A172 (cell line): ENCODE measurements at regions not wholly inside any gene's neighbourhood (a gene's known extent, or its start where the extent isn't known, plus 50 kb on each side); places are given as distances from the start of the nearest gene placed in this dataset.

Experiments used
- DNase-seq: peaks from one replicate; pipeline ENCODE4 v3.0.0-alpha.2; 2015; ENCODE audit warnings: low spot score

DNA sequence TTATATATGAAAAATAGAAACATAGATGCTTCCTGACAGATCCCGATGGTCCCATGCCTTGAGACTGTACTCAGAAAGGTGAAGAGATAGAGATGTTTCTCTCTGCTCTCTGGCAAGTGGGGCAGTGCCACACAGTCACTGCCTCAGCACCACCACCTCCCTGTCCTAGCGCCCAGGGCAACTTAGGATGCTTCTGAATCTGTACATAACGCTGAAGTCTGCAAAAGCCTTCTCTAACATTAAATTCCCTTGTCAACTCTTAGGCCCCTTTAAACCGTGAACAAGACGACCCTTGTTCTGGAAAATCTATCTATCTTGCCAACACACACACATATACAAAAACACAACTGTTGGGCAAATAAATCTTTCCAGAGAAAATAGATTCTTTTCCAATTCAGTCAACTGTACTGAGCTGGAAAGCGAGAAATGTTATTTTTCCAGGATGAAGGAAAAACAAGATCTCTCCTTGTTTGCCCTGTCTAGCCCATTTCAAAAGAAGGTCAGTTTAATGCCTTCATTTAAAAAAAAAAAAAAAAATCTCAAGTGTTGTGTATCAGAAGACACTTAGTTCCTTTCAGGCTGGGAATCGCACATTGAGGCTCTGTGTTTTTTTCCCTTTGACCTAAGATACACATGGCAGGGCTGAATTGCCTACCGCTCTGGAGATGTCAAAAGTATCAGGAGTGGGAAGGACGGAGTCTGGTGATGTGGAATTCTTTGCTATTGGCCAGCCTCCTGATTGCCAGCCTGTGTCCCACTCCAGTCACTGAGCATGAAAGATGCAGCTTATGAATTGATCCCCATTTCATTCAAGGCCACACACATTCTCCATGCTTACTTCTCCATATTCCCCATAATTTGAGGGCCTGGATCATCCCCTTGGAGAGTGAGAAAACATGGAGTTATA lies 241.4 kb downstream of the LACC1 start:
- DNase-seq = no peak

DNA sequence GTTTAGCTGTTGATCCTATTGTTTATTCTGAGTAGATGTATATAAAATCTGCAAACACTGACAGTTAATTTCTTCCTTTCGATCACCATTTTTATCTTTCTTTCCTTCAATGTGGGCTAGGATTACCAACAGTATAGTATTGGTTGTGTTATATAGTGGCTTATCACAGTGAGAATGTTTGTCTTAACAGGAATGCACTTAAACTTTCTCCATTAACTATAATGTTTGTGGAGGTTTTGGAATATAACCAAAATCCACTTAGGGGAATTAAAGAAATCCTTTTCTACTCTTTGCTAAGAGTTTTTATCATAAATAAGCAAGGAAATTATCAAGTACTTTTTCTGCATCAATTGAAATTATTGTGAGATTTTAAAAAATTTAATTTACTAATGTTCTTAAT lies 244.6 kb downstream of the LACC1 start:
- DNase-seq = no peak

DNA sequence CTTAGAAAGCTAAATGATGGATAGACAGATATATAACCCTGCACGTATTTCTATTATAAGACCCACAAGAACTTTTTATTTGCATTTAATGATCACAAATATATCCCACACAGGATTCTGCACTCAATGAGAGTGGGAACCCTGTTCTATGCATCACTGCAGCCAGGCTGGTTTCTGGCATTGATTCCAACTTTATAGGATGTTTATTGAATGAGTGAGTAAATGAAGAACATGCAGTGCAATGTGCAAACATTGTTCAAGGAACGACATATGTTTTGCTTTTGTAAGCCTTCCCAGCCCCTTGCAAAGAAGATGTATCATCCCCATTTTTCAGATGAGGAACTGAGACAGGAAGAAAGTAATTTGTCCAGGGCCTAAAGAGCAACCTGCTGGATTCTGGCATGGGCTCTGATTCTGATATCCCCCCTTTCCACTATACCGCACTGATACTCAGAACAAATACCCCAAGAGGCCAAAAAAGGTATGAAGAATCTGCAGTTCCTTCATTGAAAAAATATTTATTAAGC lies 246.3 kb downstream of the LACC1 start:
- DNase-seq = no peak

DNA sequence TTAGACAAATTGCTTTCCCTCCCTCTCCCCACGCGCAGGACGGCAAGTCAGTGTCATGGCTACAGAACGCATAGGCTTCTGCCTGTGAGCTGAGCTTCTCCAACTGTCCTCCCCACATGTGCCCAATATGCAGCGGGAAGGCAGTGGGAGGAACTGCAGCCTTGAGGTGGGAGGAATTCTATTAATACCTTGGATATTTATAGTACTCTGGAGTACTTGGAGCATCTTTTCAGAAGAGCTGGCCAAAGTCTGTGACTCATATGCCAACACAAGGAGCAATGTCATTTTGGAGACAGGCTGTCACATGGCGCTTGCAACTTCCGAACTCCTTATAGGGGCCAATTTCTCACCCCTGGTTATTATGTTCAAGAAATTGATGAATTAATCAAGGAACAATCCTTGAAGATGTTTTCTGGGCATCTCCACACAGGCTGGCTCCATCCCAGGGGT lies 245.0 kb upstream of the SERP2 start:
- DNase-seq = peak; percentile 56

DNA sequence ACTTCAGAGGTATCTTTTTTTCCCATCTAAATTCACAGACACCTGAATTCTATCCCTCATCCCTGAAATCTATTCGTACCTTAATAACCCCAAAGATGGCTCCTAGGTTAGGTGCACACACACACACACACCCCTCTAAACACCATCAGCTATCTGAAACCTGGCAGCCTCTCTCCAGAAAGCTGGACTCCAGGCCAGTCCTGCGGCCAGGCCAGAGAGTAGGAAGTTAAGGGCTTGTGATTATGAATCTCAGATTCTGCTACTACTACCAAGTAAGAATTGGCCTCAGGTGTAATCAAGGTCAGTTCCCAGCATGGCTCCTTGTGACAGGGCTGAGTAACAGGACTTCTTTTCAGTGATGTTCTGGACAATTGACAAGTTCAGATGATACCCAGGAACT lies 244.2 kb upstream of the SERP2 start:
- DNase-seq = no peak

DNA sequence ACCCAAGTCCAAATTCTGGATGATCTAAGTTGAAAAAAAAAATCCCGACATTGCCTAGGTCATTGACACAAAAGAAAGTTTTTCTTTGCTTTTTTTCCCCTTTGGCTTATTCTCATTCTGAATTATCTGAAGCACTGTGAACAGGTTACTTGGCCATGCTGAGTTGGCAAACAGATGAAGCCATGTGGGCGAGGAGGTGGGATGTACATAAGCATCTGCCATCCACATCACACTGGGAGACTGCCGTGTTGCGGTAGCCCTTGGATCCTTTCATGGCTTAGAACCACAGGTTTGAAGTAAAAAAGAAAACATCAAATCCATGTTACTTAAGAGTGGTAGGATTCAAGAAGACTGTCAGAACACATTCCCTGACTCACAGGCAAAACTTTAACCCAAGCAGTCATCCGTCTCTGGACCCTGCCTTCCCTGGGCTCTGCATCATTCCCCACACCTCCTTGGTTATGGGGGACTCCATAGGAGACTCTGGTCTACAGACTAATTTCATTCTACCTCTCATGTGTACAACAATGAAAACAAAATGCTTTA lies 242.5 kb upstream of the SERP2 start:
- no peak for DNase-seq

DNA sequence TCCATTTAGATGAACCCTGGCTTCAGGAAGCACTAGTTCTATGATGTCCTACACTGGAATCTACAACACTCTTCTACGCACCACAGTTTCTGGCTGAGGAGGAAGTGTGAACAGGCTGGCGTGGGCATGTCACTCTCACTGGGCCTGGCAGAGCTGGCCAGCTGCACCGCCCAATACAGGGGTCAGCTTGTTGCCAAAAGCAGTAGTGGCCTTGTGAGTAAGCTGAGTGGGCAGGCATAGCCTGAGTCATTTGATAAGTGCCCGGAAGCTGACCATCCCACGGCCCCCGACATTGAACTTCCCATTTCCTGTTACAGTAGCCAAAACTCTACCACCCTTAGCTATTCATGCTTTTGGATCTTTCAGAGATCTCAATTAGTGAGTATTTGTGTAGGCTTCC lies 240.9 kb upstream of the SERP2 start:
- DNase-seq = peak; percentile 86

DNA sequence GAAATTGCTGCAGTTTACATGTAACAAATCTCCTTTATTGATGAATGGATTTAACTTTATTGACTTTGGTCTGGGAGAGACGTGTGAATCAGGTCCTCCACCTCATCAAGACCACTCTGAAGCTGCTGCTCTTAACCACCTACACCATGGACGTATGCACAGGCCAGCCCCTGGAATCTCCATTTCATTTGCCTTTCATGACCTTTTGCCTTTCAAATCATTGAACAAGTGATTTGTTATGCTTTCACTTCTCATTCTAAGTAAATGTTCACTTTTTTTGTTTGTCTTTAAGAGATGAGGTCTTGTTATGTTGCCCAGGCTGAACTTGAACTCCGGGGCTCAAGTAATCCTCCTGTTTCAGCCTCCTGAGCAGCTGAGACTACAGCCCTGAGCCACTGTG lies 240.0 kb upstream of the SERP2 start:
- DNase-seq = no peak

DNA sequence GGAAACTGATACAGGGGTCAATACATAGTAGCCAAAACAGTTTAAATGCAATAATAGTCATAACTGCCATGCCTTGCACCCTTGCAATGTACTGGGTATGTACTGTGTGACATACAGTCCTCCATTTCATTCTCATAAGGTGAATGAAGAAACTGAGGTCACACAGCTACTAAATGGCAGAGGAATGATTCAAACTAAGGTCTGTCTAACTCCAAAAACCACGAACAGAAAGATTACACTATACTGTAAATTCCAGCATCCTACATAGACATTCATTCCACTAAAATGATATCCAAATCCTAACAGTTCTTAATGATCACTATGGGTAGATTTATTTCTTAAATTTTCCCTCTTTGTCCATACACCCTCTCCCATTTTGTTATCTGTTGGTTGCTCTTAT lies 238.1 kb upstream of the SERP2 start:
- no peak for DNase-seq

DNA sequence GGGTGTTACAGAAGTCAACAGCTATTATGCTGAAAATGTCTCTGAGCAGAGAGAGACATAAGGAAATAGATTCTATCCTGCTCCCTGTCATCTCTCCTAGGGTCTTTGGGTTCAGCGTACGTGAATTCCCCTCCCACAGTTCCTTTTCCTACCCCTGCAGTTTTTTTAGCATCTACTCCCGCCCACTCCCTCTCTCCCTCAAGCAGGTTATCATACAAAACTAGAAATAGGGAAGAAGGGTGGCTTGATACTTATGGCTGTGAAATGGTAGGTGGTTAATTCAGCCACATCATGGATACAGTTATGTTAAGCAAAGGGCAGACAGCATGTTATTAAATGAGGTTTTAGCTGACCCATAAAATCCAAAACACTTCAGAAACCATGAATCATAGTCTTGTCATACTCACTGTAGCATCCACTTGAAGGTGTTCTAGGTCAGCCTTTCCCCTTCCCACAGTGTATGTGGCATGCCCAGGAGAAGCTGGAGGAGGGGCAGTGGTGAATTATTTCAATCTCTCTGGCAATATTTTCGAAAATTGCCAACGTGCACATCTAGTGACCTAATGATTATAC lies 236.8 kb upstream of the SERP2 start:
- peak; percentile 14 for DNase-seq

DNA sequence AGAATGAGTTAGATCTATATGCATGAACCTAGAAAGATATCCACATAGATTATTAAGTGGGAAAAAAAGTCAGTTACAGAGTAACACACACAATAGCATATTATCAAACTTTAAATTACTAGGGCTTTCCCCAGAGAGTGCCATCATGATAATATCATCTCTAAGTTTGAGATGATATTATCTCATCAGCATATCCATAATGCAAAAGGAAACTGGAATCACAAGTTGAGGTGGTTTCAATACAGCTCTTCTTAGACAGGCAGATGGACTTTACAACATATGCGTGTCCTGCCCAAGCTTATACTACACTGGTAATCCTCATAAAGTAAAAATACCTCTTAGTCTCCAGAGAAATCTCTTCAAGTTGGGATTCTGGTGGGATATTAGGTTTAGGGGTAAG lies 236.2 kb upstream of the SERP2 start:
- DNase-seq = no peak

DNA sequence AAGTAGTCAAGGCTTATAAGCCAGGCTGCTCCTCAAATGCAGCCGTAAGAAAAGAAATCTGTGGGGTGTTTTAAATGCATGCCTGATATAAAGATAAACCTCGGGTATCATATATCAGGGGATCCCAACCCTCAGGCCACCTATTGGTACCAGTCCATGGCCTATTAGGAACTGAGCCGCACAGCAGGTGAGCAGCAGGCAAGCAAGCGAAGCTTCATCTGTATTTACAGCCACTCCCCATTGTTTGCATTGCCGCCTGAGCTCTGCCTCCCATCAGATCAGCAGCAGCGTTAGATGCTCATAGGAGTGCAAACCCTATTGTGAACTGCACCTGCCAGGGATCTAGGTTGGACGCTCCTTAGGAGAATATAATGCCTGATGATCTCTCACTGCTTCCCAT lies 233.5 kb upstream of the SERP2 start:
- DNase-seq = no peak

DNA sequence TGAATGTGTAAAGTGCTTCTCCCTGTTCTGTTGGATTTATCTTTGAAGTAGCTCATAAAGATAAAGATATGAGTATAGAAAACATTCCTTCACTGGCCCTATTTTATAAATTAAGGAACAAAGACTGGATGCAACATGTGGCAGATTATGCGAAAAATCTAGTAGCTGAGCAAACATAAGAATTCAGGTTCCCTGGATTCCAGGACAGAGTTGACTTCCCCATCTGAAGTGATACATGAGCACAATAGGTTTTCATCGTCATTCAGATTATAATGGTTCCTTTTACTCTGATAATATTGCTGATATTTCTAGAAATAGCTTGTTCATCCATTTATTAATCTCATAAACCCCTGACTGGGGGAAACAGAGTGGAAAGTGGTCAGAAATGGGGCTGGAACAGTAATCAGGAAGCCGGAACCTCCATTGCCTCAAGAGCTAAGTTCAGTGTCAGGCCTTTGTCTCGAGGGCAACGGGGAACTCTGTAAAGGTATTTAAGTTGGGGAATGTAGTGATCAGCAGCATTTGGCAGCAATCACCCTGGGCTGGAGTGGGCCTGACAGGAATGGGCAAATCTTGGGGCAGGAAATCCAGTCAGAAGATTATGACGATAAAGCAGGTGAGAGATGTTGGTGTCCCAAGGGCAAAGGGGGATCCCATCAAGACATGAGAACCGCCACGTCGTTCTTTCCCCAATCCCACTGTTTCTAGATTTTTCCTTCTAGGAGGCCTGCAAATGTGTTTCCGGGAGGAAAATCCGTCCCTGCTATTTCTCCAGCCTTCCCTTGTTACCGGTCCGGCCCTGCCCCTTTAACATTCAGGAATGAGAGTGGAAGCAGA lies 232.5 kb upstream of the SERP2 start:
- DNase-seq = no peak

DNA sequence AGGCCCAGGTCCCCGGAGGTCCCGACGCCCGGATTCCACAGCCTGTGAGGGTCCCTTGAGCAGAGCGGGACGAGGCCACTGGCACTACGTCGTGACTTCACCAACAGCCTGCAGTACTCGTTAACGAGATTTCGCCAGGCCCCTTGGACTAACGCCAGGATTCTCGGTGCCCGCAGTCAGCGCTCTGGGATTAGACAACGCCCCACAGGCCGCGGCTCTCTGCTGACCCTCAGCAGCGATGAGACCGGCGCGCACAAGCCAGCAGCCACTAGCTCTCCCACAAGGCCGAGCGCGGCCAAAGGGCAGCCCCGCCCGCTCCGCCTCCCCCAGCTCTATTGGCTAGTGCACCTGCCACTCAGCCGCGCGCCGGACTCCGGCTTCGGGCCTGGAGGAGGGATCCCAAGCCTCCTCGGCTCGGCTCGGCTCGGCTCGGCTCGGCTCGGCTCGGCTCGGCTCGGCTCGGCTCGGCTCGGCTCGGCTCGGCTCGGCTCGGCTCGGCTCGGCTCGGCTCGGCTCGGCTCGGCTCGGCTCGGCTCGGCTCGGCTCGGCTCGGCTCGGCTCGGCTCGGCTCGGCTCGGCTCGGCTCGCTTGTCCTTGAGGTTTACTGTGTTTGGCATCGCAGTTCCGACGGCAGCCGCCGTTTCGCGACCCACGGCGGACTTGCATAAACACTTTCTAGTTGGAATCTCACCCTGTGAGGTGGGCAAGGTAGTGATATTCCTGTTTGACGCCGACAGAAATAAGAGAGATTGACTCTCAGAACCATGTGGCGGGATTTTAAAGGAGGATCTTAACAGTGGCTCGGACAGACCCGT lies 231.7 kb upstream of the SERP2 start:
- peak; percentile 84 for DNase-seq

DNA sequence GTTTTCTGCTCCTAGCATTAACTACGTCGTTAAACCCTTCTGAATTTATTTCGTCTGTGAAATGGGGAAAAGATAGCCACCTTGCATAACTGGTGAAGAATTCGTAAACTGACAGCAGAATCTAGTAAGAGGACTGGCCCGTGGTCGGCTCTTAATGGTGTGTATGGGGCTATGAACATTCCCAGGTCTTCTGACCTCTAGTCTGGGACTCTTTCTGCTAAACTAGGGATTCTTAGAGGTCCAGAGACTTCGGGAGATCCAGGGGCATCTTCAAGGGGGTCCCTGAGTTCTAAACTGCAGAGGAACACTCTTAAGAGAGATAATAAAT lies 231.1 kb upstream of the SERP2 start:
- DNase-seq = no peak

DNA sequence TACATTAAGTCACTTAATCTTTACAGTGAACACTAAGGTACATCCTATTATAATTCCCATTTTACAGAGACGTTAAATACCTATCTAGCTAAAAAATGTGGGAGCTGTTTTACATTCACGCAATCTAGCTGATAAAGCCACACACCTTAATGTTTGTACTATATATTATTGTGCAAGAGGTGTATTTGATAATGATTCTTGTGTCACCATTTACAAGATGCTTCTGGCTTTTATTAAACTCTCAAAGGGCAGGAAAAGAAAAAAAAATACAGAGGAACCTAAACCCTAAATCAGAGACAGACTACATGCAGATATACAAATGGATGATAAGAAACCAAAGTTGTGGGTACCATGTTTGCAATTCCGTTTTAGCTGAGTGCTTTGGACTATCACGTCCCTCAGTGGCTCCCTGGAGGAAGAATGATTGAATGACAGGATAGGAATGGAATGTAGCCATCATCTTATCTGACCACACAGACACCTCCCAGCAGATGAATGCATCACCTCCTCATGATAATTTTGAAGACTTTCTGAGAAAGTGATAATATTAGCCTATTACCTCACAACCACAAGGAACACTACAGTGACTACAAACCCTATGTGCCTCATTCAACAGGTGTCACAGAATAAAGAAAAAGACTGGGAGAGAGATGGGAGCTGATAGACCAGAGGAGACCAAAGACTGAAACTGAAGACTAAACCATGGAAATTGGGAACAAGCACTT lies 230.5 kb upstream of the SERP2 start:
- DNase-seq = peak; percentile 84

DNA sequence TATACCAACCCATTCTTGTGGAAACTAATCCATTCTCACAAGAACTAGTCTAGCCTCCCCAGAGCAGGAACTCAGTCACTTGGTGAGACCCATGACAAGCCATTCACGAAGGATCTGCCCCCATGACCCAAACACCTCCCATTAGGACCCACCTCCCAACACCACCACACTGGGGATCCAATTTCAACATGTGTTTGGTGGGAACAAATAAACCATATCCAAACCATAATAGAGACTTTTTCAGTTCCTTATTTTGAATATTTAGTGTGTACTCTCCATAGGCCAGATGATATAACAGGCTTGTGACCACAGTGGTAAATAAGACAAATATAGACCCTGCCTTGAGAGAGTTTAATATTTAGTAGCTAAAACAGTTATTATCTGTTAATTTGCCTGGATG lies 227.5 kb upstream of the SERP2 start:
- DNase-seq = no peak

DNA sequence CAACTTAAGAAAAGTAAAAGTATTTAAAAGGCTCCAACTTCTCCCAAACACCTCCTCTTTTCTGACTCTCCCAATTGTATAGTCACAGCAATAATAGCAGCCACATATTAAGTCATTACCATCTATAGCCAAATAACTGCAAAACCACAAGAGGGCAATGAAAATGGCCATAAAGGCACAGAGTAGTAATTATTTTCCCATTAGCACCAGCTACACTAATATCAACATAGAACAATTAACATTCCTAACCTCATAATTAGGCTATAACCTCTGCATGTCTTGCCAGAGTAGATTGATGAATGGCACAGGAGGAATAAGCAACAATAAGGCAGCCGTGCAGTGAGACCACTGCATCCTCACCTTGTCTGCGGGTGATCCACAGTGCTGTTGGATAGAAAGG lies 226.4 kb upstream of the SERP2 start:
- DNase-seq = no peak

DNA sequence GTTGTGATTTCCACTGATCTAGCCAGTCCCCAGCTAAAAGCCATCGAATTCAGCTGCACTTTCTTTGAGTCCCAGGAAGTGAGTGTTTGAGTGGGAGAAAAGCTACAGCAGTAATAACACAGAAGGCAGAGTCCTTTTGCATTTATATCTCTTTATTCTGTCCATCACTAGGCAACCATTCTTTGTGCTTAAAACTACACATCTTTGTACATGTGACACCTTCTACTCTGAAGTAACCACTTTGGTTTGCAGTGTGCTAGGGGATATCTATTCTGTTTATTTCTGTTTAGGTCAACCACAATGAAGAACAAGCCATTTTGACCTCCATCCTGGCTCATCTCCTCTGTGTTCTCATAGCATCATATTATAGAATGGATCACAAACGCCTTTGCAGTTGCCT lies 226.0 kb upstream of the SERP2 start:
- DNase-seq = no peak

DNA sequence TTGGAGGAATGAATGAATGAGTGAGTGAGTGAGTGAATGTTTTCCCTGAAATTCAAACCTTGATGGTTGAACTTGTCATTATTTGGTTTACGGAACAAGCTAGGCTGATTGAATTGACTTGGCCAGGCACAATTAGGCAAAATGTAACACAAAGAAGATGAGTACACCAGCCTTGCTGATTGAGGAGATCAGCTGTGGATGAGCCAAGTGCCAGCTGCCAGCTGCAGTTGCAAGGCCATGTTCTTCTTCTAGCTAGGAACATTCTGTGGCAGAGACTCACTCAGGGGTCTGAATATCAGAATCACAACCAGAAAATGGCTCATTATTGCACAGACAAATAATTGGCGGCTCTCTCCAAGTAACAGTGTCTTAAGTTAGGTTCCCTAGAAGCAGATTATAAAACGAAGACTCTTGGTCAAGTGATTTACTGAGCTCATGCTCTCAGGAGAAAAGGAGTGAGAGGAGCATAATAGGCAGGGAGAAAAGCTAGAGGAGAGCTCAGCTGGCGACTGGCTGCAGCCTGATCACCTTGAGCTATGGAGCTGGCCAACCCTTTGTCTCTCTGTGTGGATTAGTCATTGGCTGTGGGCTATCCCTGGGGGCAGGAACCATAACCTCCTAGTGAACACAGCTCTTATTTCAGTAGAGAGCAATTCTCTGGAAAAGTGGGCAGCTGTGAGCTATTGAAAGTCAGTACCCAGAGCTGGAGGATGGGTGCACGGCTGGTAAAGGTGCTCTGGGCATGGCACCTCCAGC lies 225.3 kb upstream of the SERP2 start:
- no peak for DNase-seq
